Neural cell (in vitro differentiated cells): ENCODE measurements at regions not wholly inside any gene's neighbourhood (a gene's known extent, or its start where the extent isn't known, plus 50 kb on each side); places are given as distances from the start of the nearest gene placed in this dataset.

Experiments used
- EP300 ChIP-seq: fragments of 450-650 bp; conservative IDR thresholded peaks from 2 replicates; pipeline ENCODE4 v1.6.1; 2014; ENCODE audit warnings: antibody characterized with exemption, mild to moderate bottlenecking, moderate library complexity; ENCODE audit not compliant: poor library complexity, severe bottlenecking
- EZH2 ChIP-seq: fragments of 200-600, 300-800 bp; shearing (Covaris generic), sonication (generic); IDR thresholded peaks from 2 replicates; pipeline ENCODE4 v1.6.1; 2014; ENCODE audit warnings: antibody characterized with exemption, low read length, borderline replicate concordance, mild to moderate bottlenecking; ENCODE audit not compliant: insufficient read depth, poor library complexity, severe bottlenecking
- POLR2AphosphoS5 ChIP-seq: IDR thresholded peaks from 2 replicates; pipeline ENCODE4 v1.6.1; 2012
- SMC3 ChIP-seq: fragments of 450-650 bp; conservative IDR thresholded peaks from 2 replicates; pipeline ENCODE4 v1.6.1; 2014; ENCODE audit warnings: antibody characterized with exemption, mild to moderate bottlenecking, moderate library complexity; ENCODE audit not compliant: poor library complexity
- TF ChIP-seq, protein P1 (sequence below): fragments of 450-650 bp; IDR thresholded peaks from 2 replicates; pipeline ENCODE4 v1.5.1; 2014; ENCODE audit warnings: antibody characterized with exemption, mild to moderate bottlenecking, moderate library complexity; ENCODE audit not compliant: poor library complexity, severe bottlenecking
- TF ChIP-seq, protein P2 (sequence below): IDR thresholded peaks from 2 replicates; pipeline ENCODE4 v1.6.1; 2012; ENCODE audit warnings: borderline replicate concordance

DNA sequence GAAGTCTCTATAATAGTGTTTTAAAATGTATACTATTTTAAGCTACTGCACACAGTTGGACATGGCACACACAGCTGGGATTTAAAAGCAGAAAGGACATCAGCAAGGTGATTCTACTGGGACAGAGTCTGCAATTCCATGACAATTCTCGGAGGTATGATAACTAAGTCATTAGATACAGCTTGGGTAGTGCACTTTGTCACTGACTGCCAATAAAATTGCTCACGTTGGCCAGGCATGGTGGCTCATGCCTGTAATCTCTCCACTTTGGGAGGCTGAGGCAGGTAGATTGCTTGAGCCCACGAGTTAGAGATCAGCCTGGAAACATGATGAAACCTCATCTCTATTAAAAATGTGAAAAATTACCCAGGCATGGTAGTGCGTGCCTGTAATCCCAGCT, 134.1 kb upstream of the SATB2 start:
- no peak for TF ChIP-seq EZH2
- TF ChIP-seq SMC3: no peak
- TF ChIP-seq, protein P1, sequence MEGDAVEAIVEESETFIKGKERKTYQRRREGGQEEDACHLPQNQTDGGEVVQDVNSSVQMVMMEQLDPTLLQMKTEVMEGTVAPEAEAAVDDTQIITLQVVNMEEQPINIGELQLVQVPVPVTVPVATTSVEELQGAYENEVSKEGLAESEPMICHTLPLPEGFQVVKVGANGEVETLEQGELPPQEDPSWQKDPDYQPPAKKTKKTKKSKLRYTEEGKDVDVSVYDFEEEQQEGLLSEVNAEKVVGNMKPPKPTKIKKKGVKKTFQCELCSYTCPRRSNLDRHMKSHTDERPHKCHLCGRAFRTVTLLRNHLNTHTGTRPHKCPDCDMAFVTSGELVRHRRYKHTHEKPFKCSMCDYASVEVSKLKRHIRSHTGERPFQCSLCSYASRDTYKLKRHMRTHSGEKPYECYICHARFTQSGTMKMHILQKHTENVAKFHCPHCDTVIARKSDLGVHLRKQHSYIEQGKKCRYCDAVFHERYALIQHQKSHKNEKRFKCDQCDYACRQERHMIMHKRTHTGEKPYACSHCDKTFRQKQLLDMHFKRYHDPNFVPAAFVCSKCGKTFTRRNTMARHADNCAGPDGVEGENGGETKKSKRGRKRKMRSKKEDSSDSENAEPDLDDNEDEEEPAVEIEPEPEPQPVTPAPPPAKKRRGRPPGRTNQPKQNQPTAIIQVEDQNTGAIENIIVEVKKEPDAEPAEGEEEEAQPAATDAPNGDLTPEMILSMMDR: no peak
- TF ChIP-seq, protein P2, sequence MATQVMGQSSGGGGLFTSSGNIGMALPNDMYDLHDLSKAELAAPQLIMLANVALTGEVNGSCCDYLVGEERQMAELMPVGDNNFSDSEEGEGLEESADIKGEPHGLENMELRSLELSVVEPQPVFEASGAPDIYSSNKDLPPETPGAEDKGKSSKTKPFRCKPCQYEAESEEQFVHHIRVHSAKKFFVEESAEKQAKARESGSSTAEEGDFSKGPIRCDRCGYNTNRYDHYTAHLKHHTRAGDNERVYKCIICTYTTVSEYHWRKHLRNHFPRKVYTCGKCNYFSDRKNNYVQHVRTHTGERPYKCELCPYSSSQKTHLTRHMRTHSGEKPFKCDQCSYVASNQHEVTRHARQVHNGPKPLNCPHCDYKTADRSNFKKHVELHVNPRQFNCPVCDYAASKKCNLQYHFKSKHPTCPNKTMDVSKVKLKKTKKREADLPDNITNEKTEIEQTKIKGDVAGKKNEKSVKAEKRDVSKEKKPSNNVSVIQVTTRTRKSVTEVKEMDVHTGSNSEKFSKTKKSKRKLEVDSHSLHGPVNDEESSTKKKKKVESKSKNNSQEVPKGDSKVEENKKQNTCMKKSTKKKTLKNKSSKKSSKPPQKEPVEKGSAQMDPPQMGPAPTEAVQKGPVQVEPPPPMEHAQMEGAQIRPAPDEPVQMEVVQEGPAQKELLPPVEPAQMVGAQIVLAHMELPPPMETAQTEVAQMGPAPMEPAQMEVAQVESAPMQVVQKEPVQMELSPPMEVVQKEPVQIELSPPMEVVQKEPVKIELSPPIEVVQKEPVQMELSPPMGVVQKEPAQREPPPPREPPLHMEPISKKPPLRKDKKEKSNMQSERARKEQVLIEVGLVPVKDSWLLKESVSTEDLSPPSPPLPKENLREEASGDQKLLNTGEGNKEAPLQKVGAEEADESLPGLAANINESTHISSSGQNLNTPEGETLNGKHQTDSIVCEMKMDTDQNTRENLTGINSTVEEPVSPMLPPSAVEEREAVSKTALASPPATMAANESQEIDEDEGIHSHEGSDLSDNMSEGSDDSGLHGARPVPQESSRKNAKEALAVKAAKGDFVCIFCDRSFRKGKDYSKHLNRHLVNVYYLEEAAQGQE: no peak
- no peak for TF ChIP-seq POLR2AphosphoS5
- no peak for TF ChIP-seq EP300
